GM18868 (cell line): ENCODE measurements at regions not wholly inside any gene's neighbourhood (a gene's known extent, or its start where the extent isn't known, plus 50 kb on each side); places are given as distances from the start of the nearest gene placed in this dataset.
"Not testable (repeated sequence)": the region's sequence is repeated elsewhere in the genome, so short reads cannot be mapped to it uniquely, and the experiment has no call there.

Experiments
- ATAC-seq: cut with Tn5 transposase; IDR thresholded peaks from one replicate; pipeline ENCODE4 v1.9.1; 2021; ENCODE audit warnings: mild to moderate bottlenecking, moderate library complexity; ENCODE audit not compliant: unreplicated experiment

DNA sequence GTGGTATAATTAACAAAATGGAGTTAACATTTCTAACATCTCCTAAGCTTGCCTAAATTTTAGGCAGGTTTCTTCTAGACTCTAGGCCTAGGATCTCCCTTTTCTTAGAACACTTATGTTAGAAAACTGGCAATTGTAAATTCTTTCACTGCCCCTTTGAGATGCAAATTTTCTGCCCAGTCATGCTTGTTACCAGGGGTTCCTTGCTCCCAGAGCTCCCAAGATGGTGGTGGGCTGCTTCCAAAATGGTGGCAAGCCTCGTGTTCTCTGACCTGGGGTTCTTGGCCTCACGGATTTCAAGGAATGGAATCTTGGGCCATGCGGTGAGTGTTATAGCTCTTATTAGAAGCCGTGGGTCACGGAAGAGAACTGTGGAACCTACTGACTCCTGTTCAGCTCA, 1361.4 kb downstream of the NCAM2 start:
- ATAC-seq: not testable (repeated sequence)

DNA sequence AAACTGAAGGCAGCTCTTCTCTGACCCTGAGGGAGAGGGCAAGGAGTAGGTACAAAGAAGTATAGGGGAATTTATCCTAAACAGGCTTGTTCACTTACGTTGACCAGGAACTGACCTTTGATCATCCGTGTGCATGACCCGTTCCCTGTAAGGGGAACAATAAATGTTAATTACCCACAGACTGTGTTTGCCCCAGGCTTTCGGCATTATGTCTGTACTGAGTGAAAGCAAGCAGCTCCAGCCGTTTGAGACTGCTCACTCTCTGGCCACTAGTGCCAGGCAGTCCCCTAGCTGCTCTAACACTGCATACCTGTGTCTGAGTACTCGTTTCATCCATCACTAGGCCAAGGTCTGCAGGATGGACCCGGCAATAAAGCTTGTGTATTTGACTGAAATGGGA, 1365.3 kb downstream of the NCAM2 start:
- ATAC-seq: no peak

DNA sequence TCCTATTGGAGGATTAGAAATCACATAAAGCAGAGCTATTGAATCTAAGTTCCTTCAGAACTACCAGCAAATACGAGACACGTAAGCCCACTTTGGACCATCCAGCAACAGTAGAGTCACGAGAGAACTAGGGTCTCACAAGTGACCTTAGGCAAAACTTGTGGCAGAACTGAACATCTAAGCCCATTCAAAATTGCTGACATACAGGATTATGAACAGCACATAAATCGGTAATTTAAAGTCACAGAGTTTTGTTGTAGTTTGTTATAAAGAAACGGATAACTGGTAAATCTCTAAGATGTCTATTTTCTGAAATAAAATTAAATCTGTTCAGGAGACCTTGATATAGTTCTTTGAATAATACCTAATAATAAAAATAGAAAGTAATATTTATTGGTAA, 1366.0 kb downstream of the NCAM2 start:
- ATAC-seq: no peak

- no peak for ATAC-seq
Measured at GRCh38 chr21:22374218-22374969, 1376.2 kb downstream of the NCAM2 start.

- not testable (repeated sequence) for ATAC-seq
Measured at GRCh38 chr21:22377795-22378194, 1379.6 kb downstream of the NCAM2 start.

GRCh38 chr21:22393324-22393723, 1395.1 kb downstream of the NCAM2 start:
- no peak for ATAC-seq

- ATAC-seq: no peak
Measured at GRCh38 chr21:22395965-22396364, 1397.8 kb downstream of the NCAM2 start.

DNA sequence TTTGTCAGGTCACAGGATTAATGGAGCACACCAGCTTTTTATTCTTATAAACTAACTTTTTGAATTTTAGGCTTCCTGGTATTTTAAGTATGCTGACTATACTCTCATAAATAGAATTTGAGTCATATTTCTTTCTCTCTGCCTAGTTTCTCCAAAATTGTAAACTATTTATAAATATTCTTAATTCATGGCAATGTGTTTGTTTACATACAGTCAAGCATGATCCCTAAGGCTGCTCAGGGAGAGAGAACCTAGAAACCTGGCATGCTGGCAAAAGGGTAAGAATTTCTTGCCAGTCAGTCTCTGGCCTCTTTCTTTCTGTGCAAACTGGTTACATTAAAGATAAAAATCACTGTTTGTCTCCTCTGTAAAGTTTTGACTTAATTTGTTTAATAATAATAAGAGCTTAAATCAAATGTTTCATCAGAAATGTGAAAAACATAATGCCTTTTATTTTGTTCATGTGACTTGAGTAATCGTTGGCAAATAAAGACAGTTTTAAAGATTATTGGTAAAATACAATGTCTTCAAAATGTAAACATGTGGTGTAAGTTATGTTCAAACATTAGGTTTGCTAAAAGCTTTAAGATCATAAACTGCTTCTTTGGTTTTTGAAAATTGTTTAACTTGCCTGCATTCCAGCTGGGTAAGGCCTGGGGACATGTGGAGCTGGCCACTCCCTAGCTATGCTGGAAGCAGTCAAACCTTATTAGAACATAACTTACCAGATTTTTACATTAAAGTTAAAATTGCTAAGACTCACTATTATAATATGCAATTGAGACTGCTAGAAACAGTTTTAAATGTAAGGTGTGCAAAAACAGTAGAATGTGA, 1401.7 kb downstream of the NCAM2 start:
- ATAC-seq: no peak

DNA sequence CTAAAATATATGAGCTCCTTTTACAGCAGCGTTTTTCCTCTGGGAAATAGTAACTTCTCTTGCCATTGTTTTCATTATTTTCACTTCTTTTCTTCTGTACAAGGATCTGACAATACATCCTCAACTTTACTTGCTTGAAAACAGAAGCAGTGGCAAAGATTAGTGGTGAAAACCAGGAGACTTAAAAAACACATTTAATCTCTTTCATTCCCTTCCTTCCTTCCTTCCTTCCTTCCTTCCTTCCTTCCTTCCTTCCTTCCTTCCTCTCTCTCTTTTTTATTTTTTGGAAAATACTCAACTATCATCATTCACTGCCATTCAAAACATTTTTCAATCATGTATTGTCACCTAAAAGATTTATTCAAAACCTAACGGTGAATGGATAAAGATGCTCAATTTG, 1411.4 kb downstream of the NCAM2 start:
- ATAC-seq: no peak

GRCh38 chr21:22416555-22416954, 1418.3 kb downstream of the NCAM2 start:
- no peak for ATAC-seq

- no peak for ATAC-seq
Measured at GRCh38 chr21:22421416-22422180, 1423.4 kb downstream of the NCAM2 start.

DNA sequence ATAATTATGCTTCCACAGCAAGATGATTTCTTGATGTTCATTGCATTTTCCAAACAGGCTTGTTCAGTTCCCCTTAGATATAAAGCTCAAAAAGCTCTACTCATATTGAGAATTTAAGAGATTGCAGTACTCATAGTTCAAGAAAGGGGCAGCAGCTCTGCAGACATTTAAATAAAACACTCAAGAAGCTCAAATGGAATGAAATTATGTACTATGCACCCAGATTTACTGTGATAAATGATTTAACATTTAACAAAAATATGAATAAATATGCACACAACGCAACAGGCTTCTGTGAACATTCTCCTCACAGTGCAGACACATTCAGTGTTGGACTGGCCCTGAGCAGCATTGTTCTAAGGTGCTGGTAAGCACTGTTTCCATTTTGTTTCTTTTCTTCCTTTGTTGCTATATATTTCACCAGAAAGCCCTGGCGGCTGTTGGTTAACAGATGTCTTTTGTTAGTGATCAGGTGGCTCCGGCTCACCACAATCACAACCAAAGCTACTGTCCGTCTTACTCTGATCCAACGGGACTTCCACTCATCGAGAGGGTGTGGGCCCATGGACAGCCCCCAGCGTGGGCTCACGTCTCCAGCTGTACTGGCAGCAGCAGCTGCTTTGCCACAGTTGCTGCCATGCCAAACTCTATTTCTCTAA, 1440.3 kb downstream of the NCAM2 start:
- ATAC-seq: no peak

DNA sequence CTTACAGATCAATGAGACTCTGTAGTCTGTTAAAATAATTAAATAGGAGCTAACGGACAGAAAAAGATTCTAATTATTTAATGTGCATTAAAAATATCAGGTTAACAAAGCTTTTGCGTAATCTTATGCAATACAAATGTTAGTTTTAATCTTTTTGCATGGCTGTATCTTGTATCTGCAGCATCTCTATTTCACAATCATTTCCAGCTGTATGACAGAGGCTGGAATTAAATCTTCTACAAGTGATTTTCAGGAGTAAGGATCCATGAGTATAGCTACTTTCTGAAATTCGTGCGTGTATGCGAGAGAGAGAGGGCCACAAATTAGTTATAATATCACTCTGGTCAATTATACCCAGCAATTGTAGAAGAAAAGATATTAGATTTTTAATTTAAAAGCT, 1446.8 kb downstream of the NCAM2 start:
- ATAC-seq: no peak

DNA sequence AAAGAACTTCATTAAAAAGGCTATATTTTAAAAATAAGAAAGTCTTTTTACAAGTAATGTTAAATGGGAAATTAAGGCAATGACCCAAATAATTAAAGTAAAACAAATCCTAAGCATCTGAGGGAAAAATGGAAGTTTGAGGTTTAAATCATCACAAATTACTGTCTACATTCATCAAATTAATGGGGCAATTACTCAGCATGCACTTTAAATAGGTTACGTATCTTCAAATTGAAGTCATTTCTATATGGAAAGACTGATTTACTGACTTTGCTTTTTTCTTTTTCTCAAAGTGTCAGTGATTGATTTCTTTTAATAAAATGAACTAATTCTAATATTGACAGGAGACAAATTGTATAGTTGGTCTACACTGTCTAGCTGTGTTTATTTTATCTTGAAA, 1452.3 kb downstream of the NCAM2 start:
- ATAC-seq: no peak

DNA sequence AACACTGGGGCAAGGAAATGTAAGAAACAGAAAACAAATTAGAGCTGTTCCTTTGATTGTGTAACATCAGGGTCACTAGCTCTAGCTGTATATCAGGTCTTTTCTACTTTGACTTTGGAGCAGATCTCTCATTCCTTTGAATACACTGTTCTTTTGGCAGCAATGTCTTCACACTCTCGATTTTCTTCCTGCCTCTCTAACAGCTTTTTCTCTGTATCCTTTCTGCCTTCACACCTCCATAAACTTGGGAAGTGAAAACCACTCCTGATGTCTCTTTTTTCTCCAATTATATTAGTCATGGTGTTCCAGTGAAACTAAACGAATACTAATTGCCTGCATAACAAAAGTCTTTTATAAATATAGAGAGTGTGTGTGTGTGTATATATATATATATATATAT, 1458.0 kb downstream of the NCAM2 start:
- no peak for ATAC-seq

- no peak for ATAC-seq
Measured at GRCh38 chr21:22468893-22469292, 1470.7 kb downstream of the NCAM2 start.

GRCh38 chr21:22474403-22474802, 1476.2 kb downstream of the NCAM2 start:
- ATAC-seq: no peak

DNA sequence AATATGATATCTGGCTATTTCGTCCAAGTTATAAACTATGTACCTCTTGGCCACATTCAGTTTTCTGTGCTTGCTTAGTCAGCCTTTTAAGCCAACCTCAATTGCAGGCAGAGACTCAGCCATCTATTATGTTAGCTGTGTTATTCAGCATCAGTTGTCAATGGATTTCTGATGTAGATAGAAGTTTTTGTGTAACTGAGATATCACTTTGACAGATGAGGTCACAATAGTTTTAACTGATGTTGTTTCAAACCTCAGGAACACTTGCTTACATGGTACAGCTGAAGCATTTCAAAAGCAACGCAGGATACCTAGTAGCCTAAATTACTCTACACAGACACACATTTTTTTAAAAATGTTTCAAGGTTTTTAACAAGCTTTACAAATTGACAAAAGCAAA, 1478.0 kb downstream of the NCAM2 start:
- no peak for ATAC-seq

- ATAC-seq: no peak
Measured at GRCh38 chr21:22476726-22477646, 1478.8 kb downstream of the NCAM2 start.

GRCh38 chr21:22490049-22490448, 1491.8 kb downstream of the NCAM2 start:
- ATAC-seq: no peak
